EL (cell line): ENCODE measurements at regions not wholly inside any gene's neighbourhood (a gene's known extent, or its start where the extent isn't known, plus 50 kb on each side); places are given as distances from the start of the nearest gene placed in this dataset.
"Not testable (repeated sequence)": the region's sequence is repeated elsewhere in the genome, so short reads cannot be mapped to it uniquely, and the experiment has no call there.

Experiments used
- DNase-seq: peaks from one replicate; pipeline ENCODE4 v3.0.0-alpha.2; 2016

DNA sequence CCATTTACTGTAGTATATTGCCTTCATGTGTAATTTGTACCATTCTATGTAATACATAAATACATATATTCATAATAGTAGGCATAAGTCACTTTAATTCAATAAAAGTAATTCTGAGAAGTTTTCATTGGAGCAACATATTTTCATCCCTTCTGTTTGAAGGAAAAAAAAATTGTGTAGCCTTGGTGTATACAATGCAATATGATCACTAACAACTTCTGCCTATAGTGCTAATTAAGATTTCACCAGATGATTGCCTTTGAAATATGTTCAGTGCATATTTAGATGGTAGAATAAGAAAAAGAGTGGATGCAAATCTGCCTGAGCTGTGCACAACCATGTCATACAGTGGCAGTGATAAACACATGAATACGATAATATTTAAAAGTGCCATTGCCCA lies 996.8 kb downstream of the EFNA5 start:
- DNase-seq, result no peak

DNA sequence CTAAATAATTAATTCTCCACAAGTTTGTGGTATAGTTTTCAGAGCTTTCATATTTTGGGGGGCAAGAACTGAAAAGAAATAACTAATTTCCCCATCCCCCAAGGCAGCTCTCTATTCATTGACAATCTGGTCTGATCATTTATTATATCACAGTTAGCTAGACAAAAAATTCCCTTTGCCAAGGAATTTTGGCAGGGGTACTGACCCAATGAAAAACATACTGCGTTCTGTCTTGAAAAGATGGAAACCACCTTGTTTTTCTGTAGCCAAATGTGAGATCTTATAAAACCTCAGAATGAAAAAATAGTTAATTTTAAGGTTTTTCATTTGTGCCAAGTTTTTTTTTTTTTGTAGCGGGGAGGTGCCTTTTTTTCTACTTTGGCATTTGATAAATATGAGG lies 1008.9 kb downstream of the EFNA5 start:
- no peak for DNase-seq

DNA sequence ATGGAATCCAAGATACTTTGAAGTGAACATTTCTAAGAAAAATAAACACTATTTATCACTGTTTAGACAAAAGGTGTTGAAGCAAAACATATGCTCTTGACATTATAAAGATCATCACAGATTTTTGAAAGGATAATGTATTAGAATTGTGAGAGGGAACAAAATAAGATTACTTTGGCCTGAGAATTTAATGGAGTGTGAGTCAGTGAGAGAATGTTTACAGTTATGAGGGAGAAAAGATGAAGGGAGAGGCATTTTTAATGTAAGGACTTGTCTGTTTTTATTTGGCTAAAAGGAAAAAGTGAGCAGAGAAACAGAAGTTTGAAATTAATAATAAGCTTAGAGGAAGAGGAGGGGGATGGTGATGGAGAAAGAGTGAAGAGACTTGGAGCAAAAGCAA lies 1010.1 kb downstream of the EFNA5 start:
- DNase-seq, result no peak

DNA sequence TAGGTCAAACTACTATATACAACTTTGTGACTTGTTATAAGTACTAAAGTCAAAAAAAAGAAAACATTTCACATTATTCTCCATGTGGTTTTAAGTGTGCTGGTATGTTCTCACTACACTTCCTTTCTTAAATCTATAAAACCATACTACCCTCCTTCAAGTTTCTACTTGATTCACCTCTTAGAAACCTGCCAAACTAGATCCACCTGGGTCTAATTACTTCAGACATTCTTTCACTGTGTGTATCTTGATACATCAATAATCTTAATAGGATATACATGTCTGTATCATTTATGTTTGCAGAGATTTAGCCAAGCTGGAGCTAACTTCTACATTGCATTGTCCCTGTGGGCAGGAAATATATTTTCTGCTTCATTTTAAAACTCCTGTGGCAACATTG lies 1012.6 kb downstream of the EFNA5 start:
- DNase-seq, result no peak

DNA sequence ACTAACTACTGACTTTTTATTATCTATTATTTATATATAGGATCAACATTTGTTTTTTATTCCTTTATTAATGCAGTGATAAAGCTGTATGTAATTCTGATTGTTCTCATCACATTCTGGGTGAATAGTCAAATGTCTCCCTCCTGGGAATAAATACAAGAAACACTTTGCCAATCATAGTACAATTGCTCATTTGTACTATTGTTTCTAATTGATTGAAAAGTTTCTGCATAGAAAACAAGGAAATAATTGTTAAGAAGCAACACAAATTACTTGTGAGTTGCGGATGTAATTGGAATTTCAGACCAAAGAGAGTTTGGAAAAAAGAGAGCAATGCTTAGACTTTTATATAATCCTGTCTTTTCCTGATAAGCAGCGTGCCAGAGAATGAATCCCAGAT lies 1013.9 kb downstream of the EFNA5 start:
- DNase-seq, result no peak

DNA sequence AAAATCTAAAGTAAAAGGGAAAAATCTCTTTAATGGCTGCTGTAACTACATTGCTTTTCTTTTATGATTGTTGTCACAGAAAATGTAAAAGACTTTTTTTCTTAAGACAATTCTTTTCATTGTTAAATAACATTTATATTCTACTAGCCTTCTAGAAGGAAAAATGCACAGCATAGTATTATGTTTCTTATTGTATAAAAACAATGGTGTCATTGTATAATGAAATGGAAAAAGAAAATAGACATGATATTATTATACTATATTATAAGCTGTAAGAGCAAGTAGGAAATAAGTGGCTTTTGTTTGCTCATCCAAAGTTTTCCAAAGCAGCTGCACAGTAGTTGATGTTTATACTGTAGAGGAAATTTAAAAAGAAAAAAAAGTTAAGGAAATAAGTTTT lies 1021.7 kb downstream of the EFNA5 start:
- DNase-seq, result no peak

DNA sequence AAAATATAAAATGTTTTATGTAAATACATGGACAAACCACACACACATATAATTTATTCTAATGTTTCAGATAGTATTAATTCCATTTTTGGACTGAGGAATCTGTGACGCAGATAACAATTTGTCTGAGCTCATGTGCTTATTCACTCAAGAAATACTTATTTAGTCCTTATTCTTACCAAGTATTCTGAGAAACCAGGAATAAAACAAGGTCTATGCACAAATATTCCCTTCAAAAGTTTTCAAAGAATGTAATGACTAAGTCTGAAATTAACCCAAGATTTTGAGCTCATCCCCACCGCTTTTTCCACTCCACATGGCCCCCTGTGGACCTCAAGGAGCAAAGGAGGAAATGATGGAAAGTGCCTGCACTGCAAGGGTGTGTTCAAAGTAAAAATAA lies 1022.3 kb downstream of the EFNA5 start:
- no peak for DNase-seq

DNA sequence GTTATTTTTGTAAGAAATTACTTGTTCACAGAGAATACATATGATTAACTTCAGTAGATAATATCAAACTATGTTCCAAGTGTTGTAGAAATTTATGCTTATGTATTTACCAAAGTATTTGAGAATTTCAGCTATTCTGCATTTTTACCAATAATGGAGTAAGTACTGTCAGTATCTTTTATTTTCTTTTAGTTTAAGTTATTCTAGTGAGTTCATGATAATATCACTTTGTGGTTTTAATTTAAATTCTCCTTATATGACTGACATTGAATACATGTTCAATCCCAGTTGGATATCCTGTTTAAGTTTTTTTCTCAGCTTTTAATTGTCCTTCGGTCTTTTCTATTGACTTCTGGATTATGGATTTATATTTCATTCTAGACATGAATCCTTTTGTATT lies 1024.6 kb downstream of the EFNA5 start:
- DNase-seq, result no peak

DNA sequence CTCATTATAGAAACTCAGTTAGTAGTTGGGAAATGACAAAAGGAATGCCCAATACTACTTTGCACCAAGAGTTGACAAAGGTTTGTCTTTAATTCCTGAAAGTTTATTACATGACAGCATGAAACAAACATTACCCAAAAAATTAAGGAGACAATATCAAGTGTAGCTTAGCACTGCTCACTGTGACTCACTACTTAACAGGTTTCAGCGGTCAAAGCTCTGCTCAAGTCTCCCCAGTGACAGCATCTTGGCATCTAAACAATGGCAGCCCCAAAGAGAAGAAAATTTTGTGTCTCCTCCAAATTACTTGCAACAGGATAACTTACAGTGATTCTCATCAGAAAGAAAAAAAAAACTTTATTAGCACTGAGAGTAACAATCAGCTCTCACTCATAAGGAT lies 1030.2 kb downstream of the EFNA5 start:
- DNase-seq, result no peak

DNA sequence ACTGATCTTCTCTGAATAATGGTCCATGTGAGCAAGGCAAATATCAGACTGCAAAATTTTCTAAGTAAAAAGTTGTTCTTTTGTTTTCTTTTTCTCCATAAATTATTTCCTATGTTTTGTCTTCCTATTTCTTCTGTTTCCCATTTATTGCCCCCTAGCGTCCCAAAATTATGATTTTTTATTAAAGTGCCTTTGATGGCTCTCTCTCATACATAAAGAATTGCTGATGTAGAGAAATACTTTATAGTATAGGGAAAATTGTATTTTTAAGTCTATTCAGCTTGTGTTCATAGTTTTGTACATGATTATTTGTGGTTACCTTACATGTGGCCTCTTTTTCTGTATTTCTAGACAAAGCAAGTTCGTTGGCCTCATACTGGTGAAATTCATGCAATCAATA lies 1031.2 kb downstream of the EFNA5 start:
- DNase-seq, result no peak

DNA sequence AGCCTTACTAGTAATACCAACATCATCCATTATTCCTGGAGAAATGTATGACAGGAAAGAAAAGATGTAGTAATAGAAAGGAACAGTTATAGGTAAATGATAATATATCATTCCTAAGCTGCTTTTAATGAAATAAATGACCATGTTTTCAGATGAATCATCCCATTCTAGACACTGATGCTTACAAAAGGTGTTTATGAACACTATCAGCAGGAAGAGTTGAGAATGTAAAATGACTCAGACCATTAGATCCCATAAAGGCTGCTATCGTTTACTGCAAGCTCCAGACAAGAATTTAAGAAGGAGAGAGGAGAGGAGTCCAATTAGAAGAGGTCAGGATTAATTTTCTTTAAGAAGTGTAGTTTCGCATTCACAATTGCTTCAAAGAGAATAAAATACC lies 1033.5 kb downstream of the EFNA5 start:
- no peak for DNase-seq

DNA sequence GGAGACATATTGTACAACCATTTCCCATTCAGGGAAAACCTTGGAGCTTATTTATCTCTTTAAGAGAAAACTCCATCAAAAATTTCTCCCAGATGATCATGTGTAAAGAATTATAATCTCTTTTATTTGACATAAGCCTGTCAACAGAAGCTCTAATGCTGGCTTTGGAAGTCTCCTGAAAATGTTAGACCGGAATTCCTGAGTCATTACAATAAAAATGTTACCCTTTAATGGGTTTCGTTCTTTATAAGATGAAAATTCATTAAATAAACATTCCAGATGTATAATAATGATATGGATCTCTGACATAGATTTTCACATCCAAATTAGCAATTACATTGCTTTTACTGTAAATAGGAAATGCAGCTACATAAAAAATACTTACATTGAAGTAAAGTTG lies 1036.4 kb downstream of the EFNA5 start:
- no peak for DNase-seq

DNA sequence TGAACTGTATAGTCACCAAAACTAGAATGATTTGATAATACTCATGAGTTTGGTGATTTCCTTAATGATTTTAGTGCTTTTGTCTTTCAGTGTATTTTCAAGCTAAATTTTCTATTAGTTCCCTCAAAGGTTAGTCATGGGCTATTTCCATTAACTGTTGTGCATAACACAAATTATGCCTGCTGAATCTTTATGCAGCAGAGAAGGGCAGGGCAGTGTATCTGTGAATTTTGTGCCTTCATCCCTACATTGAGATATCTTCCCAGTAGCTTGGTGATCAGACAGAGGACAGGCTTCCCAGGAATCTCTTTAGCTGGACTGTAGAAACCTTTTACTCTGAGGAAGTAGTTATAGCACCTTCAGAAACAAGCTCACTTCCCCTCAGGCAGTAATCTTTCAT lies 1036.9 kb downstream of the EFNA5 start:
- no peak for DNase-seq

DNA sequence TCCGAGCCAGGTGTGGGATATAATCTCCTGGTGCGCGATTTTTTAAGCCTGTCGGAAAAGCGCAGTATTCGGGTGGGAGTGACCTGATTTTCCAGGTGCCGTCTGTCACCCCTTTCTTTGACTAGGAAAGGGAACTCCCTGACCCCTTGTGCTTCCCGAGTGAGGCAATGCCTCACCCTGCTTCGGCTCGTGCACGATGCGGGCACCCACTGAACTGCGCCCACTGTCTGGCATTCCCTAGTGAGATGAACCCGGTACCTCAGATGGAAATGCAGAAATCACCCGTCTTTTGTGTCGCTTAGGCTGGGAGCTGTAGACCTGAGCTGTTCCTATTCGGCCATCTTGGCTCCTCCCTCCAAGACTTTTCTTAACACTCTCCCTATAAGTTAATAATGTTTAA lies 1042.3 kb downstream of the EFNA5 start:
- DNase-seq, result not testable (repeated sequence)

DNA sequence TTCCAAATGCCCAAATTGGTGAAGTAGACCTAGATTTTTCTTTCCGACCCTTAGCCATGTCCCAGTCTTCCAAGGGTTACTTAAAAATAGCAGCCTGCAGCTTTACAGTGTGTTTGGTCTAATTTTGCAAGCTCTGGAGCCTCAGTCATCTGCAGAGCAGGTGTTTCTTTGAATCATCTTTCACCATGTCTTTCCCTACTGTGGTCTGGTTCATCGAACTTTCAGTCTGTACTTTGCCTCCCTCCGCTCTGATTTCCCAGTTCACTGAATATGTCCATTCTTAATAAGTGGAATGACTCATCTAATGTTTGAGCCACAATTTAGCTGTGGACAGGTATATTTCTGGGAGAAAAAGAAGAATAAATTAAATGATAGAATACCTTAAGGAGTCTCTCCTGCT lies 1060.7 kb downstream of the EFNA5 start:
- DNase-seq, result no peak

DNA sequence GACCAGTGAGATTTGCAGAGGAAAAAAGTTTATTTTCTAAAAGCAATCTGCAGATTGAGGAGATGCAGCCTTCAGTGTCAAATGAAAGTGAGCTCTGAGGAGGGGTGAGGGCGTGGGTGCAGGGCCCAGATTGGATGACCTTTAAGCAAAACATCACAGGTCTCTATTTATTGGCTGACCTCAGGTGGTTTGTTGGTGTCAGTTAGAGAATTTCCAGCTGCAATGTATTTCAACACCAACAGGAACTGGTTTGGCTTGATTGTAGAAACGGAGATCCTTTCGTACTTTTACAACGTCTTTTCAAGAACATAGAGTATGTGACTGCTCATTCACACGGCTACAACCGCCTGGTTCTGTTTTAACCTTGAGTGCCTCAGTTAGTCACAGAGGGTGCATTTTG lies 1069.1 kb downstream of the EFNA5 start:
- DNase-seq, result no peak

DNA sequence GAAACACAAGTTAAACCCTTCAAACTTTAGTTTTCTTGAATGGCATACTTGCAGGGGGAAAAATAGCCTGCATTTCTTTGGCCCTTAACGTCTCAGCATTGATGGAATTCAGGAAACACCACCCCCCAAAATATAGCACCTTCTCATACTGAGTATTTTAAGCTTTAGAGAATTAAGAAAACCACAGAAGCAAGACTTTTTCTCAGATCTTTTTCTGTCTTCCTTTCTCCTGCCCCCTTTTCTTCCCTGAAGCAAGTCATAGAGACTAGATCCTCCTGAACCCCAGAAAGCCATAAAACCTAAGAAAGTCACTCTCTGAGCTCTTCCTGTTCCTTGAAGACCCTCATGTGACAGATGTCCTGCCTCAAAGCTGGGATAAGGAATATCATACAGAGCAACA lies 1069.9 kb downstream of the EFNA5 start:
- no peak for DNase-seq

DNA sequence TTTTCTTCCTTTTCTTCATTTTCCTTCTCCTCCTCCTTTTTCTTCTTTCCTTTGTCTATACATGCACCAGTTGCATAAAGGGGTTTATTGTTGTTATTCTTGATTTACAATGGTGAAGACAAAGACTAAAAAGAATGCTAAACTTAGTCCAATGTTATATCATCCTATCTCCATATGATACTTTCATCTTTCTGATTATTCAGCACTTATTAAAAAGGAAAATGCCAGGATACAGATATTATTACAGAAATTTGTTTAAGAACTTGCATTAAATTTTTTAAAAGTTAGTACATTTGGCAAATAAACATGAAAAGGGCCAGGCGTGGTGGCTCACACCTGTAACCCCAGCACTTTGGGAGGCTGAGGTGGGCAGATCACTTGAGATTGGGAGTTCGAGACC lies 1074.9 kb downstream of the EFNA5 start:
- no peak for DNase-seq

DNA sequence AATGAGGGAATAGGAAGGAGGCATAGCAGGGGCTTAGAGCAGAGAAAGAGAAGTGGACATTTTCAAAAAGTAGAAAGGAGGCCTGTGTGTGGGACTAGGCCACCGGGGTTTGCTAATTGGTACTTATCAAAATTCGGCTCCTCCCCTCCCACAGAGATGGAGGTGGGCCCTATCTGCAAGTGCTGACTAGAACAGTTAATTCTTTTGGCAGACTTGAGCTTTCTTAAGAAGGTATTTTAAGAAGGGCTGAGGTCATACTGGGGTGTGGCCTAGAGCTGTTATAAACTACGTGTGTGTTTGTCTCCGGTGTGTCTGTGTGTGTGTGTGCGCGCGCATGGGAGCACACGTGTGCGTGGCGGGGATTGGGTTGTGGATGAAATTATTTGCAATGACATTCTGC lies 1086.5 kb downstream of the EFNA5 start:
- DNase-seq, result no peak

DNA sequence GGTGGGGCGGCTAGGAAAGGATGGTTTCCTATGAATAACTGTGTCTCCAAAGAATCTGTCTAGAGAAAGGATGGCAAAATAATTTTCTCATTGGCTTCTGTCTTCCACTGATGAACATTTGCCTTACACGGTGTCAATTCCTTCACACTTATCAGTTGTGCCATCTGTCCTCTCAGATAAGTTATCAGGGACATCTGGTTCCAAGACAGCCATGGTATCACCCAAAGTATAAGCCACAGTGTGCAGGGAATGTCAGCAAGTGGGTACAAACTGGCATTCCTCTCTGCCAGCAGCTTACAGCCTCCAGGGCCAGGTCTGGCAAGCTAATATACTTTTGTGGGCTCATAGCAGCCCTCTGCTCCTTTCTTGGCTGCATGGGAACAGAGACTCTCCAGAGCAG lies 1092.0 kb downstream of the EFNA5 start:
- no peak for DNase-seq

DNA sequence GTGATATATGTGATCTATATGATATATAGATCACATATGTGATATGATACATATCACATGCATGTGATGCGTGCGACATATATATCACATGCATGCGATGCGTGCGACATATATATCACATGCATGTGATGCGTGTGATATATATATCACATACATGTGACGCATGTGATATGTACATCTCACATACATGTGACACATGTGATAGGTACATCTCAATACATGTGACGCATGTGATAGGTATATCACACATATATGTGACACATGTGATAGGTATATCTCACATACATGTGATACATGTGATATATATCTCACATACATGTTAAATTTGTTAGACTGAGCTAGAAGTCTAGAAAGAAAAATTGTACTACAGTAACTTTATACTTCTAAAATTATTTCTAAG lies 1095.9 kb downstream of the EFNA5 start:
- no peak for DNase-seq

DNA sequence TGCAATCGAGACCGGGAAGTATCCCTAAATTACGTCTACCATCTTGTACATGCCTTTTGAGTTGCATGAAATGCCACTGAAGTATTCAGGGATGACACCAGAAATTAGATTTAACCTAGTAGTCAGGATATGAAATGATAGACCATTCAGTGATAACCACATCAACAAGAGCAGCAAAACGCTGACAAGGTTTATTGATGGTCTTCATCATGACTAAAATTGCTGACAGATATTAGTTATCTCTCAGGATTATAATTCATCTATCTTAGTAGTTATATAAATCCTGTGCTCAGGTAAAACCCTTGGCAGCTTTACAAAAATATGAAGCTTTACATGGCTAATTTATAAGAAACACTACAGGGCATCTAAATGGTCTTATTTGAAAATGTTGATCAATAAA lies 1104.7 kb downstream of the EFNA5 start:
- DNase-seq, result no peak

DNA sequence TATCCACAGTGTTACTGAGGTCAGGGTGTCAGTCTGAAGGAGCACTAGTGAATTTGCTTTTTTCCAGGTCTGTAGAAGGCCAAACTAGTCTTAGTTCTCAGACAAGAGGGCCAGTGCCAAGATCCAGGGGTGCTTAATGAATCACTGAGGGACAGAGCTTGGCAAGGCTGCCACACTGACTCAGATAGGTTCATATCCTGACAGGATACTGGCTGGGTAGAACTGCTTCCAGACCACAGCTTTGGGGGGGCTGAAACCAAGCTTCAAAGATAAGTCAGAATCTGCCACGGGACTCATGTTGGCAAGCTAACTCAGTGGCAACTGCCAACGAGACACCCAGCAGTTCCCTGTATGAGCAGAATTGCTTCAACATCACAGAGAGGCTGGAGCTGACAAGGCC lies 1125.4 kb downstream of the EFNA5 start:
- DNase-seq, result no peak

DNA sequence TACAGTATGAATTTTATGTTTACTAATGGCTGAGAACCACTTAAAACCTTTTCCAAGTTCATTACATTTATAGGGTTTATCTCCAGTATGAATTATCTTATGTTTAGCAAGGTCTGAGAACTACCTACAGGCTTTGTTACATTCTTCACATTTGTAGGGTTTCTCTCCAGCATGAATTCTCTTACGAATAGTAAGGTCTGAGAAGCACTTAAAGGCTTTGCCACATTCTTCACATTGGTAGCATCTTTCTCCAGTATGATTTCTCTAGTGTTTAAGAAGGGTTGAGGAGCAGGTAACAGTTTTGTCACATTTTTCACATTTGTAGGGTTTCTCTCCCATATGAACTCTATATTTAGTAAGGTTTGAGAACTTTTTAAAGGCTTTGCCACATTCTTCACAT lies 1127.4 kb downstream of the EFNA5 start:
- DNase-seq, result no peak

DNA sequence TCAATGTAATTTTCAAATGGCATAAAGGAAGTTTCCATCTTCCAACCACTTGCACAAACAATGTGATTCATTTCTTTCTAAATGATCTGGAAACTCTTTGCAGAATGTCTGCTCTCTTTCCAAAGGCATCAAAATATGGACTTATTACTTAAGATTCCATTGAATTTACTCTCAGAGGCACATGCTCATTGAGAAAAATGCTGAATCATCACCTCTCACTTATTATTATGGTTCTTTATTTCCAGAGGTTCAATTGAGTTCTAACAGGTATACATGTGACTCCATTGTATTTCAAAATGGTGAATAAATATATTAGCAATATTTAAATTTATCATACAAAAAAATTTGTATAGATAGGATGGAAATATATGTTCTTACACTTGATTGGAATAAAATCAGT lies 1140.6 kb downstream of the EFNA5 start:
- no peak for DNase-seq

DNA sequence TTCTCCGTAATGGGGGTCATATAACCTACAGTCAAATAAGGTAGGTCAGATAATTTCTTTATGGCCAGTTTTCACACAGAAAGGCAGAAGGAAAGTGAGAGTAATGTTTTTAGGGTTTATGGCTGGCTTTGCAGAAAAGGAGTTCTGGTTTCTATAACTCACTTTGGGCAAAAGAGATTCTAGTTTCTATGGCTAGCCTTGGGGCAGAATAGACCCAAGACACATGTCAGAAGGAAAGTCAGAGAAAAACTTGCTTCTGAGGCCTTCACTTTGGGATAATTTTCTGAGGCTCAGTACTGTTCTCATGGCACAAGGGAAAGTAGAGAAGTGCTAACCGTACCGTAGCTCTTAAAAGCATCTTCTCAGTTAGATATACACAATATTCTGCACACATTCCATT lies 1145.3 kb downstream of the EFNA5 start:
- DNase-seq, result no peak

DNA sequence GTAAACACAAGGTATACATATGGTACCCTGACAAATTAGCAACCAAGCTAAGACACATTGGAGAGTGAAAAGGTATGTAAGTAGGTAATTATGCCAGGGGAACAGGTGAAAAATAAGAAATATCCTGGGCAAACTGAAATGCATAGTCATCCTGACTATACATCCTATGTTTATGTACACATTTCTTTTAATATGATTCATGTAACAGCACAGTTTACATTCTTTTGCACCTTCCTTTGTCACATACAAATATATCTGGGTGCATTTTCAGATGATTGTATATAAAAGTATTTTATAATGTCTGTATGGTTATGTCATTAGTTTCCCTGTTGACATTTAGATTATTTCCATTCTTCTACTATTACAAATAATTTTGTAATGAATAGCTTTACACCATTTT lies 1146.9 kb downstream of the EFNA5 start:
- DNase-seq, result no peak
